Fibroblast of the conjunctiva (primary cell): ENCODE measurements at regions not wholly inside any gene's neighbourhood (a gene's known extent, or its start where the extent isn't known, plus 50 kb on each side); places are given as distances from the start of the nearest gene placed in this dataset.
"Not testable (repeated sequence)": the region's sequence is repeated elsewhere in the genome, so short reads cannot be mapped to it uniquely, and the experiment has no call there.

ENCODE experiments used
- DNase-seq: peaks from one replicate; pipeline ENCODE4 v3.0.0-alpha.2; 2010; ENCODE audit warnings: low read depth

DNA sequence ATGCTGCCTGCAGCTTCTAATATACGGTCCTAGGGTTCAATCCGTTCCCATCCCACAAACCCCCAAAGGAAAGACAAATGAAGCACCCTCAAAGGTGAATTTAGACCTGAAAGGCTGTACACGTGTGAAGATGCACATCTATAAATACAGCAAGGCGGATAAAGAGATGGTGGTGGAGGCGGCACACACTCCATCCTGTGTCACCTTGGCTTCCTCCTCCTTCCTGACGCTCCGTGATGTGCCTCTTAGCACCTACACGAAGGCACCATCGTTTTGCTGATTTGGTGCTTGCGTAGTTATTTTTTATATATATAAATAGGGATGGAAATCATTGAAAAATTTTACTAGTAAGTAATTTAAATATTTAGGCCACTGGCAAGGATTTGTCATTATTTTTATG lies 359.4 kb downstream of the NPHP4 start:
- DNase-seq = no peak

DNA sequence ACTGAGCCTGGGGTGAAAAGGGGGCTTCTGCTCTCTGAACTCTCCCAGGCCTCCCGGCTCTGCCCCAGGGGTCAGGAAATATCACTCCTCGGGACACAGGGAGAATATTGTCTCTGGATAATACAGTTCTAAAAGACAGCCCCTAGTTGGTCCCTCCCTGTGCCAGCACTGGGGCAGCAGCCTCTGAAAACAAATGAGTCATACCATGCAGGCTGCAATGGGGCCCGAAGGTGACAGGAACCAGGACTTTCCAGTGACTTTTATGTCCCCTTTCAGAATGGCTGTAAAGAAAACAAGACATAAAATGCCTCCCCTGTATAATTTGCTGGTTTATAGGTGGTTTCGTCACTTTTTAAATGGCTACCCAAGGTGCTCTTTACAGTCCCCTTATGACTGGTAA lies 360.0 kb downstream of the NPHP4 start:
- DNase-seq = no peak

DNA sequence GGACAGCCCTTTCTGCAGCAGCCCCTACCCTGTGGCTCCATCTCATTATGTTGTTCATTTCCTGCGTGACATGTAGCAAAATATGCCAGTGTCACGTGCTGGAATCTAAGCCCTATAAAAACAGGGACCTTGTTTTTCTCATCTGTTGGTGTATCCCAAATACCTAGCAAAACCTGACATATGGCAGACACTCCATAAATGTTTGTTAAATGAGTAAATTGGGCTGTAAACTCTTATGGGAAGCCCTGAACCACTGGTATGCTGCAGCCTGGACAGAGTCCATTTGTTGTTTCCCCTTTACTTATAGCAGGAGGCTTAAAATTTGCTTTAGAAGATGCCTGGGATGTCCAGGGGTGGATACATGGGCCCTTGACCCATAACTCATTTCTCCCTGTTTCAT lies 363.8 kb downstream of the NPHP4 start:
- no peak for DNase-seq

DNA sequence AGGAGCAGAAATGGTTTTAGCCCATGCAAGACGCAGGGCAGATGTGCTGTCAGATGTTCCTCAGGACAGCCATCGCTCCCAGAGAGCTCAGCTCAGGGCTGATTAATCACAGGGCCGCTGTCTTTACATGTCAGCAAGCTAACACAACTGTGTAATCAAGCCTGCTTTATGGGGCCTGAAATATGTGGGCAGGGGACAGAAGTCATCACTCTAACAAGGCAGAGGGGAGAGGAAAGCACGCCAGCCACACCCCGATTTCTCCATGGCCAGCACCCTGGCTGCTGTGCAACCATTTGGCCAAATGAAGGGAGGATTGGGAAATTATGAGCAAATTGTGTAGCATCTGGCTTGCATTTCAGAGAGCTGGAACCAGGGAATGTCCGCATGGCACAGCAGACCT lies 368.8 kb downstream of the NPHP4 start:
- no peak for DNase-seq

DNA sequence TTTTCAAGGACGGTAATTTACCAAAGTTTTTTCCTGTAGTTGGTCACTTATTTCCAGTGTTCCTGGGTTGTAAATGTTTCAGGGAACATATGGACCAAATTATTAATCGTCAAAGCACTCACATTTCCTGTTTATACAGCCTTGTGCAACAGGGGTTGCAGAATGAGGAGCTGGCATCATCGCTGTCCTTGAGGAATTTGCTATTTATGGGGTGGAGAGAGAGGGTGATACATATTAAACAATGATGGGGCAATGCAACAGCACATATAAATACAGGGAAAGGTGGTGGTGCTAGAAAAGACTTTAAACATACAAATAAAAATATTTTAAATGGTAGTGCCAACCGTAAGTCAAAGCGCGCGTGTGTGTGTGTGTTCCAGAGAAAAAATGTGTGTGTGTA lies 369.8 kb downstream of the NPHP4 start:
- peak; percentile 16 for DNase-seq

- no peak for DNase-seq
Measured at GRCh38 chr1:5621692-5622091, 370.5 kb downstream of the NPHP4 start.

DNA sequence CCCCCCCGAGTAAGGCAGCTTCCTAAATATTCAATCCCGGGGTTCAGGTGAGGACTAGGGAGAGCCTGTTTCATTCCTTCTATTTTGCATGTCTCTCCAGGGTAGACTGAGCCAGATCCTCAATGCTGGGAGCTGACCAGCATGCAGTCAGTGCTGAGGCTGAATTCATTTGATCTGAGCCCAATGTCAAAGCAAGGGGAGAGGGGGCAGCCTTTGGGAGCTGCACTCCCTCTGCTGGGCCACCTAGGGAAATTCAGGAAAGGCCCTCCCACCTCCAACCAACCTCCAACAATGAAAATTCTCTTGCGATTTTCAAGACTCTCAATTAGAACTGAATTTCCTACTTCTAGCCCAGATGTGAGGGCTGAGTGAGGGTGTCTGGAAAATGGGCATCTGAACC lies 371.2 kb downstream of the NPHP4 start:
- DNase-seq = no peak

DNA sequence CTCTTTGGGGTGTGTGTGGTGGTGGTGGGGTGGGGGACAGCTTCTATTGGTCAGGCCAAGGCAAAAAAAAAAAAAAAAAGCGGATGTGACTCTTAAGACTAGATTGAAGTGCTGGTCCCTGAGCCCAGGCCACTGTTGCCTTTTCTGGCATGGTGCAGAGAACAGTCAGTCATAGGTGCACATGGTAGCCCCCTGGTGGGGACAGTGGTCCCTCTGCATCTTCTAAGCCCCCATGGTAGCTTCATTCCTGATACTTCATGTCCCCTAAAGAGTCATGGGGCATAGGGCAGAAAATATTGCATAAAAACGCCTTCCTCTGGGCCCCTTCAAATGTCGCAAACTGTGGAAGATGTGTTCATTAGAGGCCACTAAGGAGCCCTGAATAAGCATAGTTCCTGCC lies 371.8 kb downstream of the NPHP4 start:
- no peak for DNase-seq

GRCh38 chr1:5619469-5619868 lies 372.8 kb downstream of the NPHP4 start:
- no peak for DNase-seq

GRCh38 chr1:5617546-5617945 lies 374.7 kb downstream of the NPHP4 start:
- no peak for DNase-seq

- DNase-seq = no peak
Measured at GRCh38 chr1:5617179-5617520, 375.1 kb downstream of the NPHP4 start.

- DNase-seq = no peak
Measured at GRCh38 chr1:5616366-5617178, 375.7 kb downstream of the NPHP4 start.

DNA sequence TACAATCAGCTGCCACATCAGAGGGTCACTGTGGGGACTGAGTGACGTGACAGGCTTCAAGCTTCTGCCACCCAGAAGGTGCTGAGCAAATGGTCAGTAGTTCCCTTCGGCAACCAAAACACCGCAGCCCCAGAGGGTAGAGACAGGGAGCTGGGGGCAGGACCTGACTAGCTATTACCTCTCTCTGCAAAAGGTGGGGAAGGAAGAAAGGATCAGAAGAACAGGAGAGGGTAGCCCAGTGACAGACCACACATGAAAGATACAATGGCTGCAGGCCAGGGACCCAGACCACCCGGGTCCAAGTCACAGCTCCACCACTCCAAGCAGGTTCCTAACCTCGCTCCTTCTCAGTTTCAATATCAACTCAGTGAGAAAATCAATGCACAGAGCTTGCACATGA lies 377.1 kb downstream of the NPHP4 start:
- no peak for DNase-seq

DNA sequence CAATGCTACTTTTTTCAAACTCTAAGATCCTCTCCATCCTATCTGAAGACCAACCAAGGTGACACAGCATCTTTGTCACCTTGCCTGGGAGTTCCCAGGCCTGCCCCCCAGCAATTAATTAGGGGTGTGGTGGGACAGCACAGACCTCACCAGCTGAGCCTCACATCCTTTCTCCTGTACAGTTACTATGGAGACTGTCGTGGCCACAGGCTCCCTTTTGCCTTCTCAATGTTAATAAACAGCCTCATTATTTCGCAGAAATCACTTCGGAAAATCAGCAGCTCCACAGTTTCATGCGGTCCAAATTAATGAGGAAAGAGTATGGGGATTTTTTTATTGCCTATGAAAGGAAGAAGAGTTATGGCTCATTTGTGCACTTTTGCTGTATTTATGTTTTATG lies 378.3 kb downstream of the NPHP4 start:
- DNase-seq = no peak

- no peak for DNase-seq
Measured at GRCh38 chr1:5611851-5612250, 380.4 kb downstream of the NPHP4 start.

- DNase-seq = no peak
Measured at GRCh38 chr1:5611431-5611830, 380.8 kb downstream of the NPHP4 start.

DNA sequence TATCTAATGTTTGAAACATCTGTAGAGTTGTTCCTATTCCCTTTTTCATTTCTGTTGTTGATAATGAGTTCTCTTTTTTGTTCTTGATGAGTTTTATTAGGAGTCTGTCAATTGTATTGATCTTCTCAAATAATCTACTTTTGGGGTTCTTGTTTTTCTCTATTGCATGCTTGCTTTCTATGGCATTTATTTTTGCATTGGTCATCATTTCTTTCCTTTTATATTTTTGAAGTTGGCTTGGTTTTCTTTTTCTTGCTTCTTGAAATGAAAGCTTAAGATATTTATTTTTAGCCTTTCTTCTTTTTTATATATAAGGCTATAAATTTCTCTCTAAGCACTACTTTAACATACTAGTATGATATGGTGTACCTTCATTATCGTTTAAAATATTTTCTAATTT lies 381.8 kb downstream of the NPHP4 start:
- DNase-seq = no peak

- DNase-seq = no peak
Measured at GRCh38 chr1:5603353-5604104, 388.7 kb downstream of the NPHP4 start.

DNA sequence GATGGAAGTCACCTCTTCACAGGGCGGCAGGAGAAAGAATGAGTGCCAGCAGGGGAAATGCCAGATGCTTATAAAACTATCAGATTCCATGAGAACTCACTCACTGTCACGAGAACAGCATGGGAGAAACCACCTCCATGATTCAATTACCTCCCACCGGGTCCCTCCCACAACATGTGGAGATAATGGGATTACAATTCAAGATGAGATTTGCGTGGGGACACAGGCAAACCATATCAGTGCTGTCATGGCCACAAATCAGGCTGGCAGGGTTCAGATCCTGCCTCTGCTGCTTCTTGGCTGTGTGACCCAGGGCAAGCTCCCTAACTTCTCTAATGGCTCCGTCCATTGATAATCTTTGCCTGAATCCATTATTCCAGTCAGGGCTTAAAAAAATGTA lies 389.5 kb downstream of the NPHP4 start:
- DNase-seq = not testable (repeated sequence)

DNA sequence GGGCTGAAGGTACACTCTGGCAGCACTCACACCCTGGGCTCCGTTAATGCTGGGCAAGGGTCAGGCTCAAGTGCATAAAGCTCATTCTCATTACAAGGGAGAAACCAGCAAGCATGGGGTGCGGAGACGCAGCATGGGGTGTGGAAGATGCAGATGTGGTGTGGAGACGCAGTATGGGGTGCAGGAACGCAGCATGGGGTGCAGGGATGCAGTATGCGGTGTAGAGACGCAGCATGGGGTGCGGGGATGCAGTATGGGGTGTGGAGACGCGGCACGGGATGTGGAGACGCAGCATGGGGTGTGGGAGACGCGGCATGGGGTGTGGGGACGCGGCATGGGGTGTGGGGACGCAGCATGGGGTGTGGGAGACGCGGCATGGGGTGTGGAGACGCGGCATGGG lies 390.7 kb downstream of the NPHP4 start:
- no peak for DNase-seq

DNA sequence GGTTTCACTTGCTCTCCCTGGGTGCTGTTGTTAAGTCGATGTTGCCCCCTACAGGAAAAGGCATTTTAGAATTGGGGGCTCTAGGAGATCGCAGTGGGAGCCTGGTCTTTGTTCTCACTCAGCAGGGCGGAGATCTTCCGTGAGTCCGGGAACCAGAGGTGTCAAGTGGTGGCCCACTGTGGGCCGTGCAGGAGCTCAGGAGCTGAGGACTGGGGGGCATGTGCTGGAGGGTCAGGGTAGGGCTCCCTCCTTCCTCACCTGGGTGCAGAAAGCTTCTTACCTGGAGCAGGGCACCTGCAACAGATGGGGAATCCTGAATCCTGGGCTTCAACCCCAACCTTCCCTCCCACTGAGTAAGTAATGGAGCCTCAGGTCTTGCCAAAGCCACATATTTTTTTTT lies 392.7 kb downstream of the NPHP4 start:
- DNase-seq = no peak

DNA sequence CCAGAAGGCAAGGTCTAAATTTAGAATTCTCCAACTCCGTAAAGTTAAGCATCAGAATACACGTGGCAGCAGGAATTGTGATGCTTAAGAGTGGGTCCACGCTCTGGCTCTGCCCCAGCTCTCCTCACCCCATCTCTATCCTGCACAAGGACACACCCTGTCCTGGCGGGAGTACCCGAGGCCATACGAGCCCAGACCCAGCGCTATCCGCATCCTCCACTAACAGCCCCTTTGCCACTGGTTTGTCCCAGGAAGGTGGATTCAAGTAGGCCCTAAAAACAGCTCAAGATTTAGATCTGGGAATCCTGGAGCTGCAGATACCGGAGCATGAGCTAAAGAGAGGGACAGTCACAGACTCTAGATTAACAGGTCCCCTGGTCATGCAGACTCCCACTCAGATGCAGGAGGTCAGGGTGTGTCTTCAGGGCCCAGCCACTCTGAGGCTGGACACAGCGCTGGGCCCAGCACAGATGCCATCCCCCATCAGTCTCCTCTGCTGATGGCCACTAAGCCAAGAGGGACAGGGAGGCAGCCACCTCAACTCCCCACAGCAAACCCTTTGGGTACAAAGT lies 393.3 kb downstream of the NPHP4 start:
- DNase-seq = no peak
